ENCODE measurements at regions not wholly inside any gene's neighbourhood (a gene's known extent, or its start where the extent isn't known, plus 50 kb on each side); places are given as distances from the start of the nearest gene placed in this dataset.

GRCh38 chr7:32658034-32658433 lies 162.7 kb downstream of the AVL9 start:
- TF ChIP-seq, protein P1, sequence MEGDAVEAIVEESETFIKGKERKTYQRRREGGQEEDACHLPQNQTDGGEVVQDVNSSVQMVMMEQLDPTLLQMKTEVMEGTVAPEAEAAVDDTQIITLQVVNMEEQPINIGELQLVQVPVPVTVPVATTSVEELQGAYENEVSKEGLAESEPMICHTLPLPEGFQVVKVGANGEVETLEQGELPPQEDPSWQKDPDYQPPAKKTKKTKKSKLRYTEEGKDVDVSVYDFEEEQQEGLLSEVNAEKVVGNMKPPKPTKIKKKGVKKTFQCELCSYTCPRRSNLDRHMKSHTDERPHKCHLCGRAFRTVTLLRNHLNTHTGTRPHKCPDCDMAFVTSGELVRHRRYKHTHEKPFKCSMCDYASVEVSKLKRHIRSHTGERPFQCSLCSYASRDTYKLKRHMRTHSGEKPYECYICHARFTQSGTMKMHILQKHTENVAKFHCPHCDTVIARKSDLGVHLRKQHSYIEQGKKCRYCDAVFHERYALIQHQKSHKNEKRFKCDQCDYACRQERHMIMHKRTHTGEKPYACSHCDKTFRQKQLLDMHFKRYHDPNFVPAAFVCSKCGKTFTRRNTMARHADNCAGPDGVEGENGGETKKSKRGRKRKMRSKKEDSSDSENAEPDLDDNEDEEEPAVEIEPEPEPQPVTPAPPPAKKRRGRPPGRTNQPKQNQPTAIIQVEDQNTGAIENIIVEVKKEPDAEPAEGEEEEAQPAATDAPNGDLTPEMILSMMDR (conservative IDR thresholded peaks at IDR 0.05; ENCODE audit: low read length) = no peak
- TF ChIP-seq EZH2phosphoT487 (IDR thresholded peaks at IDR 0.05; ENCODE audit: borderline replicate concordance) = no peak

Measured in Loucy (cell line).